Vagina (tissue), 2 donors: ENCODE measurements at regions not wholly inside any gene's neighbourhood (a gene's known extent, or its start where the extent isn't known, plus 50 kb on each side); places are given as distances from the start of the nearest gene placed in this dataset.
"Not testable (repeated sequence)": the region's sequence is repeated elsewhere in the genome, so short reads cannot be mapped to it uniquely, and the experiment has no call there.

Experiments used
- POLR2A ChIP-seq, 2 donors: fragments of 450-650 bp; IDR thresholded peaks; one replicate each; pipeline ENCODE4 v1.6.1; 2017; ENCODE audit warnings: antibody characterized with exemption in 2 of 2, mild to moderate bottlenecking in 2 of 2, moderate library complexity in 2 of 2
- POLR2AphosphoS5 ChIP-seq, 2 donors: sonication (generic); formaldehyde crosslinking; IDR thresholded peaks; one replicate each; pipeline ENCODE4 v1.9.0; 2017; ENCODE audit warnings: antibody characterized with exemption in 2 of 2, mild to moderate bottlenecking in 2 of 2, low read depth in 1 of 2; ENCODE audit not compliant: insufficient read depth in 1 of 2
- TF ChIP-seq, protein P1 (sequence below), 3 experiments: fragments of 450-650 bp in 2 of 3; fragments of 200-600 bp in 1 of 3; sonication (generic) in 1 of 3; IDR thresholded peaks; one replicate each; pipeline ENCODE4 v1.5.1; 2017 to 2019; ENCODE audit warnings: antibody characterized with exemption in 3 of 3, mild to moderate bottlenecking in 2 of 3, moderate library complexity in 2 of 3

DNA sequence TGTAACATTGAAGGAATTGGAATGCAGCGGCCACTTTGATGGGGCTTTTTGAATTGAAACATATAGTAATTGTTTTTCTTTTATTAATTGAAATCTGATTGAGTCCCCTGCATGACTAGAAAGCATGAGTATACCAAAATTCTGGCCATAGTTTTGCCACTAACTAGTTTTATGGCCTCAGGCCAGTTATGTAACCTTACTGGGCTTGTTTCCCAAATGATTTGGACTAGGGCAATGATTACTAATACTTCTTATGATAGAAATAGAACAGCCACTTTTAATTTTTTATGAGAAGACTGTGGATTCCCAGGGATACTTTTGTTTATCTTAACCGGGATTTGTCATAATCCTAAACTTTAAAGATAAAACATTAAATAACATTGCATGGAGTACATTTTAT is 106.9 kb upstream of the GOLGA6L4 start:
- TF ChIP-seq, protein P1, sequence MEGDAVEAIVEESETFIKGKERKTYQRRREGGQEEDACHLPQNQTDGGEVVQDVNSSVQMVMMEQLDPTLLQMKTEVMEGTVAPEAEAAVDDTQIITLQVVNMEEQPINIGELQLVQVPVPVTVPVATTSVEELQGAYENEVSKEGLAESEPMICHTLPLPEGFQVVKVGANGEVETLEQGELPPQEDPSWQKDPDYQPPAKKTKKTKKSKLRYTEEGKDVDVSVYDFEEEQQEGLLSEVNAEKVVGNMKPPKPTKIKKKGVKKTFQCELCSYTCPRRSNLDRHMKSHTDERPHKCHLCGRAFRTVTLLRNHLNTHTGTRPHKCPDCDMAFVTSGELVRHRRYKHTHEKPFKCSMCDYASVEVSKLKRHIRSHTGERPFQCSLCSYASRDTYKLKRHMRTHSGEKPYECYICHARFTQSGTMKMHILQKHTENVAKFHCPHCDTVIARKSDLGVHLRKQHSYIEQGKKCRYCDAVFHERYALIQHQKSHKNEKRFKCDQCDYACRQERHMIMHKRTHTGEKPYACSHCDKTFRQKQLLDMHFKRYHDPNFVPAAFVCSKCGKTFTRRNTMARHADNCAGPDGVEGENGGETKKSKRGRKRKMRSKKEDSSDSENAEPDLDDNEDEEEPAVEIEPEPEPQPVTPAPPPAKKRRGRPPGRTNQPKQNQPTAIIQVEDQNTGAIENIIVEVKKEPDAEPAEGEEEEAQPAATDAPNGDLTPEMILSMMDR (IDR thresholded peaks at IDR 0.05) = not testable (repeated sequence)
- TF ChIP-seq POLR2A (IDR thresholded peaks at IDR 0.05); POLR2AphosphoS5 (IDR thresholded peaks at IDR 0.05; ENCODE audit: insufficient read depth in 1 of 2, low read depth in 1 of 2): not testable (repeated sequence)
